ENCODE measurements at regions not wholly inside any gene's neighbourhood (a gene's known extent, or its start where the extent isn't known, plus 50 kb on each side); places are given as distances from the start of the nearest gene placed in this dataset.

DNA sequence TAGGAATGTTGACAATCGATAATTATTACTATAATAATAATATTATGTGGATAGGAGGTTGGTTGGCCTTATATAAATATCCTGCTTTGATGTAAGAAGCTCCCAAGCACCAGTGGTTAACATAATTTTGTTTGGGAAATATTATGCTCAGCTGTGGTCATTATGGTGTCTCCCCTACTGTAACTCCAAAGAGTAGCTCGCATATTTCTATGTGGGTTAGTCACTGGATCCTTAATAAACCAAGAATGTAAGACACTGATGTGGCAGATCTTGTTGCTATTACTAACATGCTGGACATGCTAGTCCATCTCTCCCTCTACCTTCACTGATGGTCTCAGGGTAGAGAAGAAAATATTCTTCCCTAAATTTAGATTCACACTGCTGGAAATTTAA lies 79.2 kb upstream of the RALGPS2 start:
- Mint-ChIP-seq H3K27ac (ENCODE audit: unreplicated experiment) (no peak overlapping the region), H3K4me1 (ENCODE audit: low read depth, unreplicated experiment) (peaks cover 12% of the 10 kb centered on the region), H3K36me3 (ENCODE audit: insufficient read depth, unreplicated experiment) (peaks cover 6% of the 10 kb centered on the region), H3K27me3 (ENCODE audit: unreplicated experiment) (no peaks in the 10 kb centered on the region), H3K4me3 (ENCODE audit: low read depth, unreplicated experiment) (no peak overlapping the region), H3K9me3 (ENCODE audit: low read depth, unreplicated experiment) (no peaks in the 10 kb centered on the region)
- DNase-seq, result no peak
- TF ChIP-seq, protein P1, sequence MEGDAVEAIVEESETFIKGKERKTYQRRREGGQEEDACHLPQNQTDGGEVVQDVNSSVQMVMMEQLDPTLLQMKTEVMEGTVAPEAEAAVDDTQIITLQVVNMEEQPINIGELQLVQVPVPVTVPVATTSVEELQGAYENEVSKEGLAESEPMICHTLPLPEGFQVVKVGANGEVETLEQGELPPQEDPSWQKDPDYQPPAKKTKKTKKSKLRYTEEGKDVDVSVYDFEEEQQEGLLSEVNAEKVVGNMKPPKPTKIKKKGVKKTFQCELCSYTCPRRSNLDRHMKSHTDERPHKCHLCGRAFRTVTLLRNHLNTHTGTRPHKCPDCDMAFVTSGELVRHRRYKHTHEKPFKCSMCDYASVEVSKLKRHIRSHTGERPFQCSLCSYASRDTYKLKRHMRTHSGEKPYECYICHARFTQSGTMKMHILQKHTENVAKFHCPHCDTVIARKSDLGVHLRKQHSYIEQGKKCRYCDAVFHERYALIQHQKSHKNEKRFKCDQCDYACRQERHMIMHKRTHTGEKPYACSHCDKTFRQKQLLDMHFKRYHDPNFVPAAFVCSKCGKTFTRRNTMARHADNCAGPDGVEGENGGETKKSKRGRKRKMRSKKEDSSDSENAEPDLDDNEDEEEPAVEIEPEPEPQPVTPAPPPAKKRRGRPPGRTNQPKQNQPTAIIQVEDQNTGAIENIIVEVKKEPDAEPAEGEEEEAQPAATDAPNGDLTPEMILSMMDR (IDR thresholded peaks at IDR 0.05; ENCODE audit: unreplicated experiment), result no peak
- intact Hi-C loops (cut with micrococcal nuclease; ENCODE audit: unreplicated experiment), result no loop called here
- CTCF ChIA-PET, result no interaction called here
- BruUV-seq (replicated peaks), result no TSS peak

DNA sequence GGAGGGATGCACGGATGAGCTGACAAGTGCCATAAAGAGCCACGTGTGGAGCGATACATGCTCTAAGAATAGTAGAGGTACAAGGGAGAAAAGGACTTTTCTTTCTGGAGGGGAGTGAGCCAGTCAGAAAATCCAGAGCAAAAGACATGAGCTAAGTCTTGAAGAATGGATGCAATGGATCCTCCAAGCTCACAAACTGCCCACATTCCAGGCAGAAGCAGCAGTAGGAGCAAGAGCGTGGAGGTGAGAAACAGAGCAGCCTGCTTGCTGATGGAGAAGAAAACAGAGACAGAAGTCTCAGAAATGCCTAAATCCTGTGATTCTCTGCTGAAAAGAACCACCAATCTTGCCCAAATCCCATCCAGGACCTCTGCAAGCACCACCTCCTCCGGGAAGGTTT lies 78.2 kb upstream of the RALGPS2 start:
- no peaks in the 10 kb centered on the region for H3K27me3 Mint-ChIP-seq (ENCODE audit: unreplicated experiment)
- no peak overlapping the region for H3K27ac Mint-ChIP-seq (ENCODE audit: unreplicated experiment)
- H3K36me3 Mint-ChIP-seq (ENCODE audit: insufficient read depth, unreplicated experiment), result peaks cover 6% of the 10 kb centered on the region
- TF ChIP-seq, protein P1 (IDR thresholded peaks at IDR 0.05; ENCODE audit: unreplicated experiment), result no peak
- peaks cover 21% of the 10 kb centered on the region for H3K4me1 Mint-ChIP-seq (ENCODE audit: low read depth, unreplicated experiment)
- H3K4me3 Mint-ChIP-seq (ENCODE audit: low read depth, unreplicated experiment), result no peak overlapping the region
- no peaks in the 10 kb centered on the region for H3K9me3 Mint-ChIP-seq (ENCODE audit: low read depth, unreplicated experiment)
- intact Hi-C loops (cut with micrococcal nuclease; ENCODE audit: unreplicated experiment), result no loop called here
- DNase-seq, result no peak
- CTCF ChIA-PET, result interaction anchor here (0.6 to 1.0 kb wide), 3 partner anchors 28 to 780 kb away, joined by 3 to 5 read pairs (median 3); no protein-coding TSS in a partner anchor
- BruUV-seq (replicated peaks), result no TSS peak

DNA sequence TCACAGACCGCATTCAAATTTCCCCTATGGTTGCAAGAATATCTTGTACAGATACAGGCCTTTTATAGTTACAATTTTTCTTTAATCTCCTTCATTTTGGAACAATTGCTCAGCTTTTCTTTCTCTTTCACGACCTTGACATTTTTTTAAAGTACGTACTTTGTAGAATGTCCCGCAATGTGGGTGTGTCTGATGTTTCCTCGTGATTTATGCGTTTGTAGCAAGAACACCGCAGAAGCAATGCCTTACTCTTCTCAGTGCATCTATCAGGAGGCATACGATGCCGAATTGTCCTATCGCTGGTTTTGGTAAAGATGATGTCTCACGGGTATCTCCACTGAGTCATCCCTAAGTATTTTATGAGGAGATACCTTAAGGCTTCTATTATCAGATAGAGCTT lies 76.9 kb upstream of the RALGPS2 start:
- DNase-seq, result no peak
- H3K4me3 Mint-ChIP-seq (ENCODE audit: low read depth, unreplicated experiment), result no peak overlapping the region
- H3K4me1 Mint-ChIP-seq (ENCODE audit: low read depth, unreplicated experiment), result peaks cover 31% of the 10 kb centered on the region
- no peak overlapping the region for H3K27ac Mint-ChIP-seq (ENCODE audit: unreplicated experiment)
- CTCF ChIA-PET, result no interaction called here
- intact Hi-C loops (cut with micrococcal nuclease; ENCODE audit: unreplicated experiment), result no loop called here
- no peaks in the 10 kb centered on the region for H3K27me3 Mint-ChIP-seq (ENCODE audit: unreplicated experiment)
- TF ChIP-seq, protein P1 (IDR thresholded peaks at IDR 0.05; ENCODE audit: unreplicated experiment), result no peak
- H3K36me3 Mint-ChIP-seq (ENCODE audit: insufficient read depth, unreplicated experiment), result peaks cover 6% of the 10 kb centered on the region
- no peaks in the 10 kb centered on the region for H3K9me3 Mint-ChIP-seq (ENCODE audit: low read depth, unreplicated experiment)
- no TSS peak for BruUV-seq (replicated peaks)

DNA sequence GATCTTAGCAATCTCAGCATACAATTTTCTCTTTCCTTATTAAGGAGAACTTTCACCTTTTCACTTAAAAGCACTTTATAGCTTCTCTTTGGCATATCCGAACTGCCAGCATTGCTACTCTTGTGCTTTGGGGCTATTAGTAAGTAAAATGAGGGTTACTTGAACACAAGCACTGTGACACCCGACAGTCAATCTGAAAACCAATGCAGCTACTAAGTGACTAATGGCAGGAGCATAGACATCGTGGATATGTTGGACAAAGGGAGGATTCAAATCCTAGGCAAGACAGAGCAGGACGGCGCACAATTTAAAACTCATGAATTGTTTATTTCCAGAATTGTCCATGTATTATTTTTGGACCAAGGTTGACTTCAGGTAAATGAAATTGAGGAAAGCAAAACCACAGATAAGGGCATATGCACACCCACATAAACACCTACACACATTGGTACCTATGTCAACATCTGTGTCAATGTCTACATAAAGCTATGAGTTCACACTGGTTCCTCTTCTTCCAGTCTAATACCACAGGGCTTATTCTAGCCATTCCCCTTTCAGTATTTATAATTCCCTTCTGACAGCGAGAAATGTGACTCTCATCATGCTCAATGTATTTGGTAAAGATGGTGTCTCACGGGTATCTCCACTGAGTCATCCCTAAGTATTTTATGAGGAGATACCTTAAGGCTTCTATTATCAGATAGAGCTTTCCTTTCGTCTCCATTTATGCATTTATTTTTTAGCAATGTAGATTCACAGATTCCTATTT lies 75.3 kb upstream of the RALGPS2 start:
- intact Hi-C loops (cut with micrococcal nuclease; ENCODE audit: unreplicated experiment), result no loop called here
- Mint-ChIP-seq H3K27me3 (ENCODE audit: unreplicated experiment) (no peaks in the 10 kb centered on the region), H3K4me3 (ENCODE audit: low read depth, unreplicated experiment) (no peak overlapping the region), H3K9me3 (ENCODE audit: low read depth, unreplicated experiment) (no peaks in the 10 kb centered on the region), H3K27ac (ENCODE audit: unreplicated experiment) (no peak overlapping the region), H3K4me1 (ENCODE audit: low read depth, unreplicated experiment) (peaks cover 34% of the 10 kb centered on the region), H3K36me3 (ENCODE audit: insufficient read depth, unreplicated experiment) (no peaks in the 10 kb centered on the region)
- TF ChIP-seq, protein P1 (IDR thresholded peaks at IDR 0.05; ENCODE audit: unreplicated experiment), result no peak
- no peak for DNase-seq
- BruUV-seq (replicated peaks), result no TSS peak
- CTCF ChIA-PET, result no interaction called here
